GM12873 (cell line): ENCODE measurements at regions not wholly inside any gene's neighbourhood (a gene's known extent, or its start where the extent isn't known, plus 50 kb on each side); places are given as distances from the start of the nearest gene placed in this dataset.

Source experiments
- CTCF ChIP-seq: IDR thresholded peaks from 2 replicates; pipeline ENCODE4 v1.5.1; 2012; ENCODE audit warnings: low read depth, mild to moderate bottlenecking, moderate library complexity, low read length, control low read depth; ENCODE audit not compliant: insufficient read depth; ENCODE audit errors: missing control alignments

GRCh38 chr20:40851051-40851450, 162.0 kb upstream of the MAFB start:
- TF ChIP-seq CTCF: no peak

GRCh38 chr20:40855269-40855668, 166.2 kb upstream of the MAFB start:
- no peak for TF ChIP-seq CTCF

- TF ChIP-seq CTCF: no peak
Observed at GRCh38 chr20:40856653-40857052, 167.6 kb upstream of the MAFB start.

GRCh38 chr20:40860487-40860902, 168.1 kb upstream of the TOP1 start:
- no peak for TF ChIP-seq CTCF

- no peak for TF ChIP-seq CTCF
Observed at GRCh38 chr20:40861427-40862008, 167.1 kb upstream of the TOP1 start.

- no peak for TF ChIP-seq CTCF
Observed at GRCh38 chr20:40863355-40863919, 165.2 kb upstream of the TOP1 start.

- TF ChIP-seq CTCF: no peak
Observed at GRCh38 chr20:40864470-40864869, 164.2 kb upstream of the TOP1 start.
